NB4 (cell line): ENCODE measurements at regions not wholly inside any gene's neighbourhood (a gene's known extent, or its start where the extent isn't known, plus 50 kb on each side); places are given as distances from the start of the nearest gene placed in this dataset.
"Not testable (repeated sequence)": the region's sequence is repeated elsewhere in the genome, so short reads cannot be mapped to it uniquely, and the experiment has no call there.

Experiments used
- DNase-seq: peaks from one replicate; pipeline ENCODE4 v3.0.0; 2010; ENCODE audit warnings: low read depth
- H3K4me3 ChIP-seq: one replicate; pipeline ENCODE4 v1.5.1; 2011; ENCODE audit warnings: mild to moderate bottlenecking, low read depth, low read length, moderate library complexity
- CTCF ChIP-seq: IDR thresholded peaks from one replicate; pipeline ENCODE4 v1.5.1; 2012; ENCODE audit warnings: low read depth, low read length
- MYC ChIP-seq: IDR thresholded peaks from 2 replicates; pipeline ENCODE4 v1.6.1; 2011; ENCODE audit warnings: low read depth, low read length
- POLR2A ChIP-seq: IDR thresholded peaks from 2 replicates; pipeline ENCODE4 v1.6.1; 2011; ENCODE audit warnings: mild to moderate bottlenecking; ENCODE audit not compliant: insufficient read length; ENCODE audit errors: extremely low read depth
- TF ChIP-seq, protein P1 (sequence below): IDR thresholded peaks from 2 replicates; pipeline ENCODE4 v1.6.1; 2011; ENCODE audit warnings: low read depth, low read length

DNA sequence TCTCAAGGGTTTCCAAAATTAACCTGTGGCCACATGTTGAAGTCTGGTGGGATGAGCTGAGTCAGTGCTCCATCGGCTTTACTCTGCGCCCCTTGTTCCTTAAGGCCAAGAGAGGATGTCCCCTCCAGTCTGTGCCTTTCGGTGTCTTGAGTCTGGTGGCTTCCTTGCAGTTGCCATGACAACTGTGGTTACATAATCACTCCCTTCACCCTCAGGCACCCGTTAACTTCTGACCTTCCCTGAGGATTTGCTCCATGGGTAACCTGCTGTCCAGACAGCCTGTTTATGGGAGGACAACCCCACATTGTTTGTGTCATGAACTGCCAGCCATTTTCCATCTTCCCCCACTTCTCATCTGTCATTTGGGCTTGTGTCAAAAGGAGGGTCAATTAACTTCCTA is 401.1 kb upstream of the LCORL start:
- TF ChIP-seq CTCF (no peak), MYC (no peak), POLR2A (no peak)
- TF ChIP-seq, protein P1, sequence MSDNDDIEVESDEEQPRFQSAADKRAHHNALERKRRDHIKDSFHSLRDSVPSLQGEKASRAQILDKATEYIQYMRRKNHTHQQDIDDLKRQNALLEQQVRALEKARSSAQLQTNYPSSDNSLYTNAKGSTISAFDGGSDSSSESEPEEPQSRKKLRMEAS = no peak
- H3K4me3 ChIP-seq = no peak overlapping the region
- DNase-seq = peak; percentile 13

- DNase-seq = no peak
- TF ChIP-seq CTCF = peak; percentile 1
- TF ChIP-seq, protein P1 = no peak
- no peak overlapping the region for H3K4me3 ChIP-seq
Measured at GRCh38 chr4:18421519-18421918, 400.0 kb upstream of the LCORL start.

DNA sequence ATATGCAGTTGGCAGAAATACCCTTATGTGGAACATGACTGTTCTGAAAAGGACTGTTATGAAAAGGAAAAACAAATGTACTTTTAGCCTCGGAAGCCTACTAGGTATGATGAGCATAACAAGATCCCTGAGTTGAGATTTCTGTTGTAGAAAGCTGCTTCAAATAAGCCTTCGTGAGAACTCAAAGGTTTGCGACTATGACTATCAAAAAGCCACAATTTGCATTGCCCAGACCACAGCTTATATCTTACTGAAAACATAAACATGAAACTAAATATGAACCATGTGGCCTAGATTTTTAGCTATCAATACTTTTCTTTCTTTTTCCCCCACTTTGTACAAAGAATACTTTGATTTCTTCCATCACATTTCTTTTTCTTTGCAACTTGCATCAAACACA is 398.2 kb upstream of the LCORL start:
- DNase-seq = no peak
- TF ChIP-seq, protein P1 = no peak
- TF ChIP-seq CTCF = no peak
- no peak for TF ChIP-seq MYC
- no peak for TF ChIP-seq POLR2A
- H3K4me3 ChIP-seq = no peak overlapping the region

GRCh38 chr4:18418195-18418898 is 396.8 kb upstream of the LCORL start:
- DNase-seq, H3K4me3 ChIP-seq: not testable (repeated sequence)

- H3K4me3 ChIP-seq, DNase-seq: not testable (repeated sequence)
Measured at GRCh38 chr4:18417651-18418050, 396.1 kb upstream of the LCORL start.

GRCh38 chr4:18406264-18406663 is 384.7 kb upstream of the LCORL start:
- no peak for DNase-seq
- H3K4me3 ChIP-seq = no peak overlapping the region
- TF ChIP-seq MYC (no peak), POLR2A (no peak), CTCF (no peak)
- TF ChIP-seq, protein P1 = no peak

- no peak for TF ChIP-seq CTCF
- no peak for TF ChIP-seq MYC
- no peak for TF ChIP-seq POLR2A
- TF ChIP-seq, protein P1 = no peak
- H3K4me3 ChIP-seq = no peak overlapping the region
- no peak for DNase-seq
Measured at GRCh38 chr4:18405054-18405453, 383.5 kb upstream of the LCORL start.
